ENCODE measurements at regions not wholly inside any gene's neighbourhood (a gene's known extent, or its start where the extent isn't known, plus 50 kb on each side); places are given as distances from the start of the nearest gene placed in this dataset.

DNA sequence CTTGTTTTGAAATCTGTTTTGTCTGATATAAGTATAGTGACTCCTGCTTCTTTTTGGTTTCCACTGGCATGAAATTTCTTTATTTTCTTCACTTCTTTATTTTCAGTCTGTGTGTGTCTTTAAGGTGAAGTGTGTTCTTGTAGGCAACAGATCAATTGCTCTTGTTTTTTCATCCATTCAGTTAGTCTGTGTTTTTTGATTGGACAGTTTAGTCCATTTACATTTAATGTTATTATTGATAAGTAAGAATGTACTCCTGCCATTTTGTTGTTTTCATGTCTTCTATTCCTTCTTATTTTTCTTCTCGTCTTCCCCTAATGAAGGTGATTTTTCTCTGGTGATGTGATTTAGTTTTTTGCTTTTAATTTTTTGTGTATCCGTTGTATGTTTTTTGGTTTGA lies 487.7 kb upstream of the PBX1 start:
- FAIRE-seq: peak; percentile 66
- TF ChIP-seq, protein P1, sequence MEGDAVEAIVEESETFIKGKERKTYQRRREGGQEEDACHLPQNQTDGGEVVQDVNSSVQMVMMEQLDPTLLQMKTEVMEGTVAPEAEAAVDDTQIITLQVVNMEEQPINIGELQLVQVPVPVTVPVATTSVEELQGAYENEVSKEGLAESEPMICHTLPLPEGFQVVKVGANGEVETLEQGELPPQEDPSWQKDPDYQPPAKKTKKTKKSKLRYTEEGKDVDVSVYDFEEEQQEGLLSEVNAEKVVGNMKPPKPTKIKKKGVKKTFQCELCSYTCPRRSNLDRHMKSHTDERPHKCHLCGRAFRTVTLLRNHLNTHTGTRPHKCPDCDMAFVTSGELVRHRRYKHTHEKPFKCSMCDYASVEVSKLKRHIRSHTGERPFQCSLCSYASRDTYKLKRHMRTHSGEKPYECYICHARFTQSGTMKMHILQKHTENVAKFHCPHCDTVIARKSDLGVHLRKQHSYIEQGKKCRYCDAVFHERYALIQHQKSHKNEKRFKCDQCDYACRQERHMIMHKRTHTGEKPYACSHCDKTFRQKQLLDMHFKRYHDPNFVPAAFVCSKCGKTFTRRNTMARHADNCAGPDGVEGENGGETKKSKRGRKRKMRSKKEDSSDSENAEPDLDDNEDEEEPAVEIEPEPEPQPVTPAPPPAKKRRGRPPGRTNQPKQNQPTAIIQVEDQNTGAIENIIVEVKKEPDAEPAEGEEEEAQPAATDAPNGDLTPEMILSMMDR (IDR thresholded peaks at IDR 0.05; ENCODE audit: insufficient read depth, missing control alignments): no peak
- no peak for DNase-seq (ENCODE audit: insufficient read length, low spot score)

DNA sequence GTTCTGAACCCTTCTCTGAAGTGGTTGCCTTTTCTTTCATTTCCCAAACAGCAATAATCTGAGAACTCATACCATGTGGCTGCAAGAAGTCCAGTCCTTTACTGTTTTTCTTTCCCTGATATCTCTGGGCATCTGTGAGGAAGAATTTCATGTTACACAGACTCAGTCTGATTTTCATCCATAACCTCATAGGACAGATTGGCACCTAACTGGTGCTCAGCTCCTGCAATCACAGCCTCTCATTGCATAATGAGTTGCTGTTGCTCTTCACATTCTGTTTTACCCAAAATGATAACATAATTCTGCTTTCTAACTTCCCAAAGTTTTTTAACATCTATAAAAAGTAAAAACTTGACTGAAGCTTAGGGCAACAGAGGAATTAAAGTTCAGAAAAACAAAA lies 472.2 kb upstream of the PBX1 start:
- DNase-seq (ENCODE audit: insufficient read length, low spot score) (no peak), FAIRE-seq (peak; percentile 66)
- TF ChIP-seq, protein P1 (IDR thresholded peaks at IDR 0.05; ENCODE audit: insufficient read depth, missing control alignments): no peak

GRCh38 chr1:164087906-164088453 lies 471.0 kb upstream of the PBX1 start:
- TF ChIP-seq, protein P1 (IDR thresholded peaks at IDR 0.05; ENCODE audit: insufficient read depth, missing control alignments): no peak
- FAIRE-seq: peak; percentile 6
- DNase-seq (ENCODE audit: insufficient read length, low spot score): no peak

DNA sequence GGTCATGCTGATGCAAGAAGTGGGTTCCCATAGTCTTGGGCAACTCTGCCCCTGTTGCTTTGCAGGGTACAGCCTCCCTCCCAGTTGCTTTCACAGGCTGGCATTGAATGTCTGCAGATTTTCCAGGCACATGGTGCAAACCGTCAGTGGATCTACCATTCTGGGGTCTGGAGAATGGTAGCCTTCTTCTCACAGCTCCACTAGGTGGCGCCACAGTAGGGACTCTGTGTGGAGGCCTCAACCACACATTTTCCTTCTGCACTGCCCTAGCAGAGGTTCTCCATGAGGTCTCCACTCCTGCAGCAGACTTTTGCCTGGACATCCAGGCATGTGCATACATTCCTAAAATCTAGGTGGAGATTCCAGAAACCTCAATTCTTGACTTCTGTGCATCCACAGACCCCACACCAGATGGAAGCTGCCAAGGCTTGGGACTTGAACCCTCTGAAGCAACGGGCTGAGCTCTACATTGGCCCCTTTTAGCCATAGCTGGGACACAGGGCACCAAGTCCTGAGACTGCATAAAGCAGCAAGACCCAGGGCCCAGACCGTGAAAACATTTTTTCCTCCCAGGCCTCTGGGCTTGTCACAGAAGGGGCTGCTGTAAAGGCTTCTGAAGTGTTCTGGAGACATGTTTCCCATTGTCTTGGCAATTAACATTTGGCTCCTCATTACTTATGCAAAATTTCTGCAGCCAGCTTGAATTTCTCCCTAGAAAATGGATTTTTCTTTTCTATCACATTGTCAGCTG lies 466.2 kb upstream of the PBX1 start:
- FAIRE-seq (no peak), DNase-seq (ENCODE audit: insufficient read length, low spot score) (no peak)
- TF ChIP-seq, protein P1 (IDR thresholded peaks at IDR 0.05; ENCODE audit: insufficient read depth, missing control alignments): peak; percentile 17

DNA sequence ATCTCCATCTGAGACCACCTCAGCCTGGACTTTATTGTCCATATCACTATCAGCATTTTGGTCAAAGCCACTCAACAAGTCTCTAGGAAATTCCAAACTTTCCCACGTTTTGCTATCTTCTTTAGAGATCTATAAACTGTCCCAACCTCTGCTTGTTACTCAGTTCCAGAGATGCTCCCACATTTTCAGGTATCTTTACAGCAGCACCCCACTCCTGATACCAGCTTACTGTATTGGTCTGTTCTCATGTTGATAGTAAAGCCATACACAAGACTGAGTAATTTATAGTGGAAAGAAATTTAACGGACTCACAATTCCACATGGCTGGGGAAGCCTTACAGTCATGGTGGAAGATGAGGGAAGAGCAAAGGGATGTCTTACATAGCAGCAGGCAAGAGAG lies 465.4 kb upstream of the PBX1 start:
- DNase-seq (ENCODE audit: insufficient read length, low spot score) (no peak), FAIRE-seq (no peak)
- TF ChIP-seq, protein P1 (IDR thresholded peaks at IDR 0.05; ENCODE audit: insufficient read depth, missing control alignments): no peak

- FAIRE-seq (no peak), DNase-seq (ENCODE audit: insufficient read length, low spot score) (no peak)
- TF ChIP-seq, protein P1 (IDR thresholded peaks at IDR 0.05; ENCODE audit: insufficient read depth, missing control alignments): no peak
These were observed 457.2 kb upstream of the PBX1 start for GRCh38 chr1:164101802-164102201.

DNA sequence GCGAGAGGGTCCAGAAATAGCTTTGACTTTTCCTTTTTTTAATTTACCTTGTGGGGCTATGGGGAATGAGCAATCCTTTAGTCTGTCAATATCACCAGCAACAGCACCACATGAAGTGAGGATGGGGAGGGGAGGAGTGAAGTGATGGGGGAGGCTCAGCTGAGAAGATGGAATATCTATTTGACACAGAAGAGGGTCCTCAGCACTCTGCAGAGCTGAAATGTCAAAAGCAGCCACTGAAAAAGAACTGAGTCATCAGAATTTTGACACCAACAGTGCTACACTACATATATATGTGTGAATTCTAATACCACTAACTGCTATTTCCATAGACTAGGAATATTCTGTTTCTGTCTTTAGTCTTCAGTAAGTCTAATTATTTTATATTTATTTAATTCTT lies 427.0 kb upstream of the PBX1 start:
- no peak for DNase-seq (ENCODE audit: insufficient read length, low spot score)
- TF ChIP-seq, protein P1 (IDR thresholded peaks at IDR 0.05; ENCODE audit: insufficient read depth, missing control alignments): no peak
- FAIRE-seq: no peak

Measured in D721Med (cell line).